ENCODE measurements at regions not wholly inside any gene's neighbourhood (a gene's known extent, or its start where the extent isn't known, plus 50 kb on each side); places are given as distances from the start of the nearest gene placed in this dataset.

DNA sequence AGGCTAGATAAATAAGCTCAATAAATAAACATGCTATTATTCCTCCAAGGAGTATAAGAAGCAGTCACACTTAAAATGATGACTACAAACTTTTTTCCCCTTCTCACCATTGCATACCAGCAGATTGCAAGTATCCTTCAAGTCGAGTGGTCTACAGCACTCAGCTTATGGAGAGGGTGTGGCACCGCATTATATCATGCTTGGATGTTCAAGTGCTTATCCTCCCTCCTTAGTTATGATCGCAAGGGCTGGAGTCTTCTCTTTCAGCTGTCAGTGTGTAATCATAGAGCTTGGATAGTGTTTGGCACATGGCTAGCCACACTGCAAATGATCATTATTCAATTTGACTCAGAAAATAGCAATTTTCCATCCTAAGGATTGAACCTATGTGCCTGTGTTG lies 124.0 kb downstream of the CARTPT start:
- Histone ChIP-seq H3K27ac (ENCODE audit: low read depth in 1 of 2, low read length in 1 of 2) (no peak overlapping the region), H3K36me3 (ENCODE audit: control insufficient read depth in 2 of 2, insufficient read depth in 2 of 2, low read length in 1 of 2) (no peaks in the 10 kb centered on the region), H3K4me3 (ENCODE audit: low read length in 2 of 2) (no peak overlapping the region), H3K9me3 (ENCODE audit: control insufficient read depth in 2 of 2, insufficient read depth in 1 of 2, low read length in 1 of 2) (no peaks in the 10 kb centered on the region), H3K27me3 (ENCODE audit: control insufficient read depth in 2 of 2, insufficient read depth in 1 of 2, low read length in 1 of 2) (no peaks in the 10 kb centered on the region), H3K4me1 (ENCODE audit: control insufficient read depth in 2 of 2, insufficient read depth in 2 of 2, low read length in 2 of 2) (no peaks in the 10 kb centered on the region)
- 89% methylated on average over 3 of the region's 3 CpGs for WGBS
- no peak for DNase-seq (ENCODE audit: low read depth in 6 of 9, low spot score in 9 of 9)

DNA sequence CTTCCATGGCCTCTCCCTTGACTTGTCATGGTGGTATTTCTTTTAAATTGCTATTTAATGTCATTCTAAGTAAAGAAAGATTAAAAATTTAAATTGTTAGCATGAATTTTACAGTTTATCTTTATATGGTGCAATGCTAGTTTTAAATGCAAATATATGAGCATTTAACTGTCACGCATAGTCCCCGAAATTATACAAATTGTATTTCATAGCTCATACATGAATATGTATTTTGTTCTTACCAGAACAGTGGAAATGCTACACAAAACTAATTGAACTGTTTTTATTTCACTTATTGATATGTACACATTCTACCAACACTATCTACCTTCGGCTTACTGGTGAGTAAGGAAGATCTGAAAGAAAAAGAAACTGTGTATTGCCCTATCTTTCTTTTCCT lies 125.8 kb downstream of the CARTPT start:
- H3K27me3 ChIP-seq (ENCODE audit: control insufficient read depth in 2 of 2, insufficient read depth in 1 of 2, low read length in 1 of 2): no peaks in the 10 kb centered on the region
- H3K4me1 ChIP-seq (ENCODE audit: control insufficient read depth in 2 of 2, insufficient read depth in 2 of 2, low read length in 2 of 2): no peaks in the 10 kb centered on the region
- no peak overlapping the region for H3K27ac ChIP-seq (ENCODE audit: low read depth in 1 of 2, low read length in 1 of 2)
- H3K9me3 ChIP-seq (ENCODE audit: control insufficient read depth in 2 of 2, insufficient read depth in 1 of 2, low read length in 1 of 2): peaks cover 0 to under 1% of the 10 kb centered on the region in 2 donors
- no peak for DNase-seq (ENCODE audit: low read depth in 6 of 9, low spot score in 9 of 9)
- H3K36me3 ChIP-seq (ENCODE audit: control insufficient read depth in 2 of 2, insufficient read depth in 2 of 2, low read length in 1 of 2): no peaks in the 10 kb centered on the region
- 96% methylated on average over 3 of the region's 3 CpGs for WGBS
- no peak overlapping the region for H3K4me3 ChIP-seq (ENCODE audit: low read length in 2 of 2)

DNA sequence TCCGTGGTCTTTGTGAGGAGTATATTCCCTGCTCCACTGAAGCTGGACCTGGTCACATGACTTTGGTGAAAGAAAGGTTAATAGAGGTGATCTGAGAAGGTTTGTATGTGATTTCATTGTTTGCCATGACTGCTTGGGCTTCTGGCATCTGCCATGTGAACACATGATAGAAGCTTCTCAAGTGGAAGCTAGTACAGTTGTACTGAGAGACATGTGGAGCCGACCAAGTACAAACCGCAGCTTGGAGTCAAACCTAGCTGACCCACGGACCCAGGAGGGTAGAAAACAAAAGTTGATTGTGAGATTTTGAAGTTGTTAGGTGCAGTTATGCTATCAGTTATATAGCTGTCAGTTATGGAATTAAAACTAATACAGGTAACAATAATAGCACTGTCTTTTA lies 140.4 kb downstream of the CARTPT start:
- no peaks in the 10 kb centered on the region for H3K27me3 ChIP-seq (ENCODE audit: control insufficient read depth in 2 of 2, insufficient read depth in 1 of 2, low read length in 1 of 2)
- 70% methylated on average over 4 of the region's 4 CpGs for WGBS
- H3K4me3 ChIP-seq (ENCODE audit: low read length in 2 of 2): no peak overlapping the region
- no peaks in the 10 kb centered on the region for H3K9me3 ChIP-seq (ENCODE audit: control insufficient read depth in 2 of 2, insufficient read depth in 1 of 2, low read length in 1 of 2)
- no peak for DNase-seq (ENCODE audit: low read depth in 6 of 9, low spot score in 9 of 9)
- H3K4me1 ChIP-seq (ENCODE audit: control insufficient read depth in 2 of 2, insufficient read depth in 2 of 2, low read length in 2 of 2): no peaks in the 10 kb centered on the region
- no peak overlapping the region for H3K27ac ChIP-seq (ENCODE audit: low read depth in 1 of 2, low read length in 1 of 2)
- no peaks in the 10 kb centered on the region for H3K36me3 ChIP-seq (ENCODE audit: control insufficient read depth in 2 of 2, insufficient read depth in 2 of 2, low read length in 1 of 2)

DNA sequence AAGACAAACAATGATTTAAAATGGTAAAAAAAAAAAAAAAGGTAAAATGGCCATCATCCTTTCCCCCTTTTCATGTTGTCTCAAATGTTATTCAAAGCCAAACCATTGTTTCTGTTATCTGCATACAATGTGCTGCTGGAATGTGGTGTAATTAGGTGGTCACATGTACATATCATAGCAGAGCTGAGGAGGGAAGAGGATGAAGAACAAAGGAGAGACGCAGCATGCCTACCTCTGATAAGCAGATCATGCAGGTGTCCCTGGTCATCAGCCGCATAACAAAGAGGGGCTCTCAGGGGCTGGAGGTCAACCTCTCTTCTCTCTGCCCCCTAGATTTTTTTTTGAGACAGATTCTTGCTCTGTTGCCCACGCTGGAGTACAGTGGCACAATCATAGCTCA lies 141.0 kb downstream of the CARTPT start:
- 91% methylated on average over 3 of the region's 3 CpGs for WGBS
- Histone ChIP-seq H3K27me3 (ENCODE audit: control insufficient read depth in 2 of 2, insufficient read depth in 1 of 2, low read length in 1 of 2) (no peaks in the 10 kb centered on the region), H3K36me3 (ENCODE audit: control insufficient read depth in 2 of 2, insufficient read depth in 2 of 2, low read length in 1 of 2) (no peaks in the 10 kb centered on the region), H3K4me3 (ENCODE audit: low read length in 2 of 2) (no peak overlapping the region), H3K4me1 (ENCODE audit: control insufficient read depth in 2 of 2, insufficient read depth in 2 of 2, low read length in 2 of 2) (no peaks in the 10 kb centered on the region), H3K27ac (ENCODE audit: low read depth in 1 of 2, low read length in 1 of 2) (no peak overlapping the region), H3K9me3 (ENCODE audit: control insufficient read depth in 2 of 2, insufficient read depth in 1 of 2, low read length in 1 of 2) (no peaks in the 10 kb centered on the region)
- no peak for DNase-seq (ENCODE audit: low read depth in 6 of 9, low spot score in 9 of 9)

DNA sequence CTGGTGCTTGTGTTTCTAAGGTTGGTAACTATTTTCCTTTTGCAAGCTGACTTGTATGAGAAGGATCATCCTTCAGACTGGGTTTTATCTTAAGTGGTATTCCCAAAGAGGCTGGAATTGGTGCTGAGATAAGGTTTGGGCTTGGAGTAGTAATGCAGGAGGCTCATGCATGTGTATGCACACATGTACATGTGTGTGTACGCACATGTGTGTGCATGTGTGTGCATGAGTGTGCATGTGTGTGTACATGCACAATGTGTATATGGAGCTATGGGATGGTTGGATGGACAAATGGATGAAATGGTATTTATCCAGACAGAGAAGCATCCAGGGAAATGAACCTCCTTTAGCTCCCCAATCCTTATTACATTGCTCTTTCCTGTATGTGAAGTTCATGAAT lies 142.6 kb downstream of the CARTPT start:
- Histone ChIP-seq H3K36me3 (ENCODE audit: control insufficient read depth in 2 of 2, insufficient read depth in 2 of 2, low read length in 1 of 2) (no peaks in the 10 kb centered on the region), H3K27ac (ENCODE audit: low read depth in 1 of 2, low read length in 1 of 2) (no peak overlapping the region)
- WGBS: 0% methylated on average over 1 of the region's 1 CpG

DNA sequence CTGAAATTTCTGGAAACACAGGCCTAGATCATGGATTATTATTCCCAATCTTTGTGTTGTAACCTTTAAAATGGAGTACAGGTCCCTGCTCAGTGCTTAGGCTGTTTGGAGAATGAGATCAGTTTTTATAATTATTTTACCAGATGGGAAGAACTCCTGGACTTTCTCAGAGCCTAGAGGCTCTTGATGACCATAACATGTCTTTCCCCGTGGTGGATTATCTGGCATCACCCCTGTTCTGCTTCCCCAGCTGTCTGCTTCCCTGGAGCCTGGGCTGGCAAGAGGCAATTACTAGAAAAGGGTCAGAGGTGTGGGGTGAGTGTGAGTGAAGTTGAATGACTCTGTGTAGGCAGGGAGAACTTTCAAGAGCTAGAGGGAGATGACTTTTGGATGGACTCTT lies 143.0 kb downstream of the CARTPT start:
- no peaks in the 10 kb centered on the region for H3K36me3 ChIP-seq (ENCODE audit: control insufficient read depth in 2 of 2, insufficient read depth in 2 of 2, low read length in 1 of 2)
- no peak overlapping the region for H3K27ac ChIP-seq (ENCODE audit: low read depth in 1 of 2, low read length in 1 of 2)
- WGBS: 91% methylated on average over 1 of the region's 1 CpG
- no peaks in the 10 kb centered on the region for H3K4me1 ChIP-seq (ENCODE audit: control insufficient read depth in 2 of 2, insufficient read depth in 2 of 2, low read length in 2 of 2)
- no peak overlapping the region for H3K4me3 ChIP-seq (ENCODE audit: low read length in 2 of 2)
- H3K9me3 ChIP-seq (ENCODE audit: control insufficient read depth in 2 of 2, insufficient read depth in 1 of 2, low read length in 1 of 2): no peaks in the 10 kb centered on the region
- H3K27me3 ChIP-seq (ENCODE audit: control insufficient read depth in 2 of 2, insufficient read depth in 1 of 2, low read length in 1 of 2): no peaks in the 10 kb centered on the region
- DNase-seq (ENCODE audit: low read depth in 6 of 9, low spot score in 9 of 9): no peak

More for the DNA sequence above, 142.6 kb downstream of the CARTPT start:
- Histone ChIP-seq H3K4me3 (ENCODE audit: low read length in 2 of 2) (no peak overlapping the region), H3K9me3 (ENCODE audit: control insufficient read depth in 2 of 2, insufficient read depth in 1 of 2, low read length in 1 of 2) (no peaks in the 10 kb centered on the region), H3K4me1 (ENCODE audit: control insufficient read depth in 2 of 2, insufficient read depth in 2 of 2, low read length in 2 of 2) (no peaks in the 10 kb centered on the region), H3K27me3 (ENCODE audit: control insufficient read depth in 2 of 2, insufficient read depth in 1 of 2, low read length in 1 of 2) (no peaks in the 10 kb centered on the region)
- DNase-seq (ENCODE audit: low read depth in 6 of 9, low spot score in 9 of 9): no peak

DNA sequence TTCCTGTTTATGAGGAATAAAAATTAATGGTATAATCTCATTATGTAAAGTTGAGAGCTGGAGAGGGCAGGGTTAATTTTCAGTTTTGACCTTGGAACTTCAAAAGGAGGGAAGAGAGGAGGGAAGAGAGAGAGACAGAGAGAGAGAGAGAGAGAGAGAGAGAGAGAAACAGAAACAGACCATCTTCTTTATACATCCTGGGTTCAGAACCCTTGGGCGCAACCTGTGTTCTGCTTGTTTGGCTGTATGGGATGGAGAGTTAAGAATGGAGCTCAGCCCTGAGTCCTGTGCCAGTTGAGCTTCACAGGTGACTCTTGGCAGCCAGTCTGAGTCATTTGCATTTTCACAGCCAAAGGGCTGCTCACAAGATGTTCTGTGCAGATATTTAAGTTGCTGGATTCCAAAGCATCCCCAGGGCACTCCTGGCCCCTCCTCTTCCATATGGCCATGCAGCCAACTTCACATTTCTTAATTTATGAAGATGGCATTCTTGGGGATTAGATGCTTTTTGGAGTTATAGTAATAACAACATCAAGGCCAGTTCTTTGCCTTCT lies 143.5 kb downstream of the CARTPT start:
- H3K36me3 ChIP-seq (ENCODE audit: control insufficient read depth in 2 of 2, insufficient read depth in 2 of 2, low read length in 1 of 2): no peaks in the 10 kb centered on the region
- H3K4me1 ChIP-seq (ENCODE audit: control insufficient read depth in 2 of 2, insufficient read depth in 2 of 2, low read length in 2 of 2): no peaks in the 10 kb centered on the region
- H3K27ac ChIP-seq (ENCODE audit: low read depth in 1 of 2, low read length in 1 of 2): no peak overlapping the region
- H3K9me3 ChIP-seq (ENCODE audit: control insufficient read depth in 2 of 2, insufficient read depth in 1 of 2, low read length in 1 of 2): no peaks in the 10 kb centered on the region
- no peak overlapping the region for H3K4me3 ChIP-seq (ENCODE audit: low read length in 2 of 2)
- 0% methylated on average over 1 of the region's 1 CpG for WGBS
- H3K27me3 ChIP-seq (ENCODE audit: control insufficient read depth in 2 of 2, insufficient read depth in 1 of 2, low read length in 1 of 2): no peaks in the 10 kb centered on the region
- DNase-seq (ENCODE audit: low read depth in 6 of 9, low spot score in 9 of 9): no peak

DNA sequence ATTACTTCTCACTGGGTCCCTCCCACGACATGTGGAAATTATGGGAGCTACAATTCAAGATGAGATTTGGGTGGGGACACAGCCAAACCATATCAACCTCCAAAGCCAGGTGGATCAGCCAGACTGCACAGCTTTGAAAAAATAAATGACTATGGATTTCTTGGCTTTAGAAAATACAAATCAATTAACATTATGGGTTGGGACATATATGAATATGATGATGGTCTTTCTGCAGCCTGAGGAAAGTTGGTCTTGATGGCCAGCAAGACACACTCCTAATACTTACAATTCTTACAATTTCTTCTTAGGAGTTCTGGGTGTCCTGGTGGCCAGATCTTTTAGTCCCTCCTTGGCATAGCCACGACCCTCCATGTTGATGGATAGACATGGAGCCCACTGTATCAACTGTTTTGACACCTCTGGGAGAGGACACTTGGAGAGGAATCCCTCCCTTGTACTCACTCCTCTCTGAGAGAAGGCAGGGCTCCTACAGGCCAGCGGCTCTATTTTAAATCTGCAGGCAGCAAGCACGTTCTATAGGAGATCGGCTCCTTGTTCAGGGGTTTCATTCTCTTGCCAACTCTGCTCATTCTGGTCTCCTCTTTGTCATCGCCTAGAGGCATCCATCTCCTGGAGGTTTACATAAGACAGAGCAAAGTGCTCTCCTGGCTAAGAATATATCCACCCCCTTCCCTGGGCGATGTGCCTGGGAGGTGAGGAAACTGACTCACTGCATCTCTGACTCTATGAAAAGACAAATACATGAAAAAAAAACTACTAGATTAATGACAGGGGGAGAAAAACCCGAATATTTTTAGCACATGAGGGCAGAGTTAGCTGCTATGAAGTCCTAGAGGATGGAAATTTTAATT lies 145.9 kb downstream of the CARTPT start:
- H3K4me1 ChIP-seq (ENCODE audit: control insufficient read depth in 2 of 2, insufficient read depth in 2 of 2, low read length in 2 of 2): no peaks in the 10 kb centered on the region
- H3K9me3 ChIP-seq (ENCODE audit: control insufficient read depth in 2 of 2, insufficient read depth in 1 of 2, low read length in 1 of 2): no peaks in the 10 kb centered on the region
- H3K27me3 ChIP-seq (ENCODE audit: control insufficient read depth in 2 of 2, insufficient read depth in 1 of 2, low read length in 1 of 2): no peaks in the 10 kb centered on the region
- no peak overlapping the region for H3K27ac ChIP-seq (ENCODE audit: low read depth in 1 of 2, low read length in 1 of 2)
- DNase-seq (ENCODE audit: low read depth in 6 of 9, low spot score in 9 of 9): no peak
- H3K4me3 ChIP-seq (ENCODE audit: low read length in 2 of 2): no peak overlapping the region
- WGBS: 87% methylated on average over 8 of the region's 8 CpGs
- H3K36me3 ChIP-seq (ENCODE audit: control insufficient read depth in 2 of 2, insufficient read depth in 2 of 2, low read length in 1 of 2): no peaks in the 10 kb centered on the region

DNA sequence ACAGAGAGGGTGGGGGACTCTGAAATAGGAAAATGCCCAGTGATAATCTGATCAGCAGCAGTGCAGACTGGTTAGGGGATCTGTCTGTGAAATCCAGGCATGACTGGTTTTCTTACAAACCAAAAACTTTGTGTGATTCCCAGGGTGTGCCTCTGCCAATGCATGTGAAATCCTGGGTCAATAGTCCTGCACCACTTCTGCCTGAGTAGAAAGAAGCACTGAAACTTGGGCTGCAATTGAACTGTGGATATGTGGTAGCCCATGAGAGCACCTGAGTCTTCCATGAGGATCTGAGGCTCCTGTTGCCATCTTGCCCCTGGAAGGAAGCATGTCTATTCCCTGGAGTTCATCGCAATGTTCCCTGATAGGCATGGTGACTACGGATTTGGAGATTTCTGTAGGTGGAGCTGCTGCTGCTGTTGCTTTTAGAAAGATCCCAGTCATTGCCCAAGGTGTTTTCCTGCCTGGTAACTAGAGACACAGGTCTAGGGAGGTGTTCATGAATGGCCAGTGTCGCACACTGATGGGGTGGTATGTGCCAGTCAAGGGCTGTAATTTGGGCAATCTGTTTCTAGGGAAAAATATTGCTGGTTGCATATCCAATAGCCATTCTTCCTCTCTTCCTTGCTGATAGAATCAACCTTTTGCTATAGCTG lies 146.7 kb downstream of the CARTPT start:
- H3K27me3 ChIP-seq (ENCODE audit: control insufficient read depth in 2 of 2, insufficient read depth in 1 of 2, low read length in 1 of 2): no peaks in the 10 kb centered on the region
- no peak overlapping the region for H3K27ac ChIP-seq (ENCODE audit: low read depth in 1 of 2, low read length in 1 of 2)
- H3K4me3 ChIP-seq (ENCODE audit: low read length in 2 of 2): no peak overlapping the region
- H3K9me3 ChIP-seq (ENCODE audit: control insufficient read depth in 2 of 2, insufficient read depth in 1 of 2, low read length in 1 of 2): no peaks in the 10 kb centered on the region
- no peak for DNase-seq (ENCODE audit: low read depth in 6 of 9, low spot score in 9 of 9)
- H3K36me3 ChIP-seq (ENCODE audit: control insufficient read depth in 2 of 2, insufficient read depth in 2 of 2, low read length in 1 of 2): no peaks in the 10 kb centered on the region
- 93% methylated on average over 3 of the region's 3 CpGs for WGBS
- no peaks in the 10 kb centered on the region for H3K4me1 ChIP-seq (ENCODE audit: control insufficient read depth in 2 of 2, insufficient read depth in 2 of 2, low read length in 2 of 2)

Measured in thymus (tissue), 11 donors.